GM12892 (cell line): ENCODE measurements at regions not wholly inside any gene's neighbourhood (a gene's known extent, or its start where the extent isn't known, plus 50 kb on each side); places are given as distances from the start of the nearest gene placed in this dataset.

ENCODE experiments used
- POLR2A ChIP-seq: IDR thresholded peaks from 2 replicates; pipeline ENCODE4 v1.6.1; 2011; ENCODE audit warnings: low read depth, low read length, control low read depth
- POLR2AphosphoS5 ChIP-seq: IDR thresholded peaks from 2 replicates; pipeline ENCODE4 v1.6.1; 2011; ENCODE audit warnings: low read depth, low read length, control low read depth

GRCh38 chr2:162917626-162918025, 79.1 kb upstream of the KCNH7 start:
- TF ChIP-seq POLR2AphosphoS5 (no peak), POLR2A (no peak)
